Mesenchymal stem cell (in vitro differentiated cells and primary cell): ENCODE measurements at regions not wholly inside any gene's neighbourhood (a gene's known extent, or its start where the extent isn't known, plus 50 kb on each side); places are given as distances from the start of the nearest gene placed in this dataset.

Source experiments
- DNase-seq: peaks from one replicate; pipeline ENCODE4 v3.0.0-alpha.2; 2013
- H2AFZ ChIP-seq: one replicate; pipeline ENCODE4 v1.6.1; 2013; ENCODE audit warnings: low read depth, mild to moderate bottlenecking, control low read depth, inconsistent platforms, low read length, moderate library complexity
- H2AK5ac ChIP-seq: 2 replicates; pipeline ENCODE4 v1.6.1; 2013; ENCODE audit warnings: low read length, moderate library complexity, mild to moderate bottlenecking, inconsistent platforms; ENCODE audit not compliant: severe bottlenecking
- H2BK120ac ChIP-seq: one replicate; pipeline ENCODE4 v1.6.1; 2013; ENCODE audit warnings: low read depth, mild to moderate bottlenecking, inconsistent platforms, low read length, moderate library complexity
- H2BK12ac ChIP-seq, 2 experiments: one replicate each; pipeline ENCODE4 v1.6.1; 2013; ENCODE audit warnings: inconsistent platforms in 2 of 2, low read length in 2 of 2, mild to moderate bottlenecking in 2 of 2, moderate library complexity in 2 of 2, control low read depth in 1 of 2
- H2BK15ac ChIP-seq: one replicate; pipeline ENCODE4 v1.6.1; 2013; ENCODE audit warnings: mild to moderate bottlenecking, low read depth, inconsistent platforms; ENCODE audit not compliant: poor library complexity, severe bottlenecking
- H2BK5ac ChIP-seq: 2 replicates; pipeline ENCODE4 v1.6.1; 2013; ENCODE audit warnings: low read depth, mild to moderate bottlenecking, low read length, control low read depth, inconsistent platforms; ENCODE audit not compliant: poor library complexity, severe bottlenecking
- H3K14ac ChIP-seq, 2 experiments: one replicate each; pipeline ENCODE4 v1.6.1; 2013; ENCODE audit warnings: inconsistent platforms in 2 of 2, low read length in 2 of 2, control low read depth in 1 of 2, mild to moderate bottlenecking in 1 of 2, moderate library complexity in 1 of 2
- H3K18ac ChIP-seq, 2 experiments: one replicate each; pipeline ENCODE4 v1.6.1; 2013; ENCODE audit warnings: inconsistent platforms in 2 of 2, low read length in 2 of 2, control low read depth in 1 of 2, low read depth in 1 of 2, mild to moderate bottlenecking in 1 of 2
- H3K23ac ChIP-seq, 2 experiments: one replicate each; pipeline ENCODE4 v1.6.1; 2013; ENCODE audit warnings: inconsistent platforms in 2 of 2, low read length in 2 of 2, mild to moderate bottlenecking in 2 of 2, moderate library complexity in 2 of 2, control low read depth in 1 of 2
- H3K27ac ChIP-seq: 2 replicates; pipeline ENCODE4 v1.5.1; 2013; ENCODE audit warnings: mild to moderate bottlenecking, moderate library complexity, low read length, control low read depth, inconsistent platforms; ENCODE audit not compliant: poor library complexity, severe bottlenecking
- H3K27me3 ChIP-seq, 2 experiments: 2 replicates each; pipeline versions ENCODE4 v1.6.1 to v1.7.0; 2013; ENCODE audit warnings: low read length in 2 of 2, mild to moderate bottlenecking in 2 of 2, moderate library complexity in 2 of 2, control low read depth in 1 of 2, inconsistent platforms in 1 of 2; ENCODE audit not compliant: control insufficient read depth in 1 of 2, insufficient read depth in 1 of 2
- H3K36me3 ChIP-seq, 2 experiments: 2 replicates each; pipeline versions ENCODE4 v1.6.1 to v1.7.0; 2013; ENCODE audit warnings: low read length in 2 of 2, control low read depth in 1 of 2, inconsistent platforms in 1 of 2, low read depth in 1 of 2, mild to moderate bottlenecking in 1 of 2; ENCODE audit not compliant: insufficient read depth in 2 of 2, control insufficient read depth in 1 of 2
- H3K4ac ChIP-seq, 2 experiments: one replicate each; pipeline ENCODE4 v1.6.1; 2013; ENCODE audit warnings: inconsistent platforms in 2 of 2, low read length in 2 of 2, mild to moderate bottlenecking in 2 of 2, moderate library complexity in 2 of 2, control low read depth in 1 of 2, low read depth in 1 of 2
- H3K4me1 ChIP-seq: 2 replicates; pipeline ENCODE4 v1.6.1; 2013; ENCODE audit warnings: low read depth, low read length, control low read depth; ENCODE audit not compliant: control insufficient read depth, insufficient read depth
- H3K4me2 ChIP-seq: 2 replicates; pipeline ENCODE4 v1.6.1; 2013; ENCODE audit warnings: low read length, mild to moderate bottlenecking, inconsistent platforms; ENCODE audit not compliant: poor library complexity, severe bottlenecking
- H3K4me3 ChIP-seq, 2 experiments: 2 replicates each; pipeline versions ENCODE4 v1.5.1 to v1.7.0; 2013; ENCODE audit warnings: low read length in 2 of 2, mild to moderate bottlenecking in 2 of 2, control low read depth in 1 of 2, low read depth in 1 of 2; ENCODE audit not compliant: insufficient read depth in 1 of 2
- H3K79me1 ChIP-seq: replicated peaks from 2 replicates; pipeline ENCODE4 v1.6.1; 2013; ENCODE audit warnings: mild to moderate bottlenecking, control low read depth, low read length, inconsistent platforms; ENCODE audit not compliant: poor library complexity, severe bottlenecking
- H3K9ac ChIP-seq: 2 replicates; pipeline ENCODE4 v1.7.0; 2013; ENCODE audit warnings: mild to moderate bottlenecking, low read length, moderate library complexity
- H3K9me3 ChIP-seq: 2 replicates; pipeline ENCODE4 v1.7.0; 2013; ENCODE audit warnings: mild to moderate bottlenecking, low read length; ENCODE audit not compliant: control insufficient read depth
- H4K8ac ChIP-seq: one replicate; pipeline ENCODE4 v1.6.1; 2013; ENCODE audit warnings: inconsistent platforms, mild to moderate bottlenecking, low read length, moderate library complexity
- H4K91ac ChIP-seq: one replicate; pipeline ENCODE4 v1.6.1; 2013; ENCODE audit warnings: mild to moderate bottlenecking, low read length, inconsistent platforms
- WGBS: methylation state at CpG from one replicate; pipeline ENCODE4 v1.1.7; 2013; ENCODE audit warnings: mixed read lengths; 5-methylcytosine and 5-hydroxymethylcytosine counted together

DNA sequence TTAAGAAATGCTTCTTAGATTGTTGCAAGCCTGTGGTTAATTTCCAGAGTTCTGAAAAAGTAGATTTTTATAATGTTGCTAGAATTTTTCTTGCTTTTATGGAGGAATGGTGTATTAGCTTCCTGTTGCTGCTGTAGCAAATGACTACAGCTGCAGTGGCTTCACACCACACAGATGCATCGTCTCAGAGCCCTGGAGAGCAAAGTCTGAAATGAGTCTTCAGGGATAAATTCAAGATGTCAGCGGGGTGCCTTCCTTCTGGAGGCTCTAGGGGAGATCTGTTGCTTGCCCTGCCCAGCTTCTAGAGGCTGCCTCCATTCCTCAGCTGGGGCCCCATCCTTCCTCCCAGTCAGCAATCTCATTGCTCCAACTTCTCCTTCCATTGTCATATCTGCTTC is 187.8 kb downstream of the ZNF516 start:
- Histone ChIP-seq H3K9ac (no peak overlapping the region), H2BK120ac (no peak overlapping the region), H3K4me3 (no peak overlapping the region), H3K36me3 (no peaks in the 10 kb centered on the region), H3K23ac (no peak overlapping the region), H3K14ac (no peak overlapping the region), H3K4me2 (no peak overlapping the region), H3K18ac (no peak overlapping the region), H3K27ac (no peak overlapping the region), H2BK5ac (no peak overlapping the region), H2AK5ac (no peak overlapping the region), H4K91ac (no peak overlapping the region), H3K27me3 (no peaks in the 10 kb centered on the region), H3K4me1 (no peaks in the 10 kb centered on the region), H2BK12ac (no peak overlapping the region), H2AFZ (no peak overlapping the region), H4K8ac (no peak overlapping the region), H3K4ac (no peak overlapping the region), H3K9me3 (no peaks in the 10 kb centered on the region), H3K79me1 (no peaks in the 10 kb centered on the region), H2BK15ac (no peak overlapping the region)
- DNase-seq = no peak
- WGBS = 71% methylated on average over 2 of the region's 2 CpGs

DNA sequence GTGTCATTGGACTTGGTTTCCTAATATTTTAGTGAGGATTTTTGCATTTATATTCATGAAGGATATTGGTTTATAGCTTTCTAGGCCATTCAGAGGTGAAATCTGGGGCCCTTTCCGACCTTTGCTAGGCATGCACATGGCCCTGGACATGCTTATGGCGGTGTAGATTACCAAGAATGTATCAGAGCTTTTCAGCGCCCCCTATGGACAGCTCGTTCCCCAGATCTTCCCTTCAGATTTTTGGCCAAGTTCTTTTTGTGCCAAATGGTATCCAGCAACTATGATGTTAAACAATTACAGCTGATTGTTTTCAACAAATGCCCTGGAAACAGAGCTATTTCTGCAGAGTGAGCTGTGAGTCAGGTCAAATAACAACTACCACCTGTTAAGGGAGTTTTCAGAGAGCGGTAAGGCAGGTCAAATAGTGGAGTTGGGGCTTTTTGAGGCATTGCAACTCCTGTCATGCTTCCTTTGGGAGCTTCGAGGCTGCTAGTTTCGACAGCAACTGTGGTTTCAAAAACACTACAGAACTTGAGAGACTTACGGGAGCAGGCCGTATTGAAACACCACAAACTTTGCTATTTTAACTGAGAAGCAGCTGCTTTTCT is 188.3 kb downstream of the ZNF516 start:
- WGBS = 77% methylated on average over 9 of the region's 9 CpGs
- Histone ChIP-seq H3K27me3 (no peaks in the 10 kb centered on the region), H4K91ac (no peak overlapping the region)

DNA sequence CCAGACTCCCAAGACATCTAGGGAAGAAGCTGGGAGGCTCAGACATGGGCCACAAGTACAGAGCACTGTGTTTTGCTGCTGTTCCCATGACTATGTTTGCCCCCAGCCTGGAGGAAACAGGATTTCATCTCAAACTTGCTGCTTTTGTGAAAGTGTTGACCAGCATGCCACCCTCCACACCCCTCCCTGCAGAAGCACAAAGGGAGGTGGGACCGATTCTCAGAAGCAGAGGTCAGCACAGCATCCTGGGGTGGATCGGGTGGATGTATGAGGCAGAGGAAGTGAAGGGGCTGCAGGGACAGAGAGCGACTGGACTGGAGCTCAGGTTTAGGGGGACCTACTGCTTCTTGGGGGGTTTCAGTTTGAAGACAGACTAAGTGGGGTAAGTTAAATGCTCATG is 209.2 kb downstream of the ZNF516 start:
- Histone ChIP-seq H3K4ac (no peak overlapping the region), H2AK5ac (no peak overlapping the region), H3K79me1 (no peaks in the 10 kb centered on the region), H3K36me3 (no peaks in the 10 kb centered on the region), H3K18ac (no peak overlapping the region), H2AFZ (no peak overlapping the region), H4K8ac (no peak overlapping the region), H3K4me3 (no peak overlapping the region), H2BK12ac (no peak overlapping the region), H3K27me3 (no peaks in the 10 kb centered on the region), H3K27ac (no peak overlapping the region), H2BK120ac (no peak overlapping the region), H3K9ac (no peak overlapping the region), H3K9me3 (peaks cover 7% of the 10 kb centered on the region), H2BK15ac (no peak overlapping the region), H3K23ac (no peak overlapping the region), H4K91ac (no peak overlapping the region), H2BK5ac (no peak overlapping the region), H3K4me2 (no peak overlapping the region), H3K14ac (no peak overlapping the region), H3K4me1 (no peaks in the 10 kb centered on the region)
- no peak for DNase-seq
- WGBS = 70% methylated on average over 3 of the region's 3 CpGs

More for the DNA sequence above, 188.3 kb downstream of the ZNF516 start:
- H2BK15ac ChIP-seq = no peak overlapping the region
- no peaks in the 10 kb centered on the region for H3K79me1 ChIP-seq
- H3K4me1 ChIP-seq = no peaks in the 10 kb centered on the region
- no peak overlapping the region for H4K8ac ChIP-seq
- H3K4me3 ChIP-seq = no peak overlapping the region
- no peak overlapping the region for H3K4me2 ChIP-seq
- H2AFZ ChIP-seq = no peak overlapping the region
- H2BK12ac ChIP-seq = no peak overlapping the region
- H2AK5ac ChIP-seq = no peak overlapping the region
- H3K14ac ChIP-seq = no peak overlapping the region
- no peaks in the 10 kb centered on the region for H3K9me3 ChIP-seq
- H3K27ac ChIP-seq = no peak overlapping the region
- no peak overlapping the region for H3K18ac ChIP-seq
- no peak overlapping the region for H2BK5ac ChIP-seq
- no peak overlapping the region for H3K4ac ChIP-seq
- H3K23ac ChIP-seq = no peak overlapping the region
- no peaks in the 10 kb centered on the region for H3K36me3 ChIP-seq
- DNase-seq = no peak
- no peak overlapping the region for H3K9ac ChIP-seq
- no peak overlapping the region for H2BK120ac ChIP-seq

DNA sequence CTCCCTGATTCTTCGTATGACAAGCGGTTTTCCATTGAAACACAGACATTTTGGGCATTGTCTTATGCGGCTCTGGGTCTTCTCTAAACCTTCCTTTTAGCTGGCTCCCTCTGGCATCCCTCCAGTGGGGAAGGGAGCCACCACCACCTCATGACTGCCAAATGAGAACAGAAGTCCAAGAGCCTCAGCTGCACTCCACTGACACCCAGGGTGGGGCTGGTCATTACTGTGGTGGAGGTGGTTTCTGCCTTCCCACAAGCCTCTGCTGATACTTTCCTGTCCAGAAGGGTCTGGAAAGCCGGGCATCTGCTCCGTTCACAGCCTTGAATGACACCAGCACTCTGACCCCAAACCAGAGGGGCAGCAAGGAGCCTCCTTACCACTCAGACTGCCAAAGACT is 213.5 kb downstream of the ZNF516 start:
- H3K27ac ChIP-seq = no peak overlapping the region
- H2BK120ac ChIP-seq = no peak overlapping the region
- no peak overlapping the region for H3K4ac ChIP-seq
- DNase-seq = no peak
- no peak overlapping the region for H3K23ac ChIP-seq
- H2AFZ ChIP-seq = no peak overlapping the region
- peaks cover 7% of the 10 kb centered on the region for H3K9me3 ChIP-seq
- H2BK5ac ChIP-seq = no peak overlapping the region
- no peak overlapping the region for H3K14ac ChIP-seq
- H3K4me3 ChIP-seq = no peak overlapping the region
- H3K79me1 ChIP-seq = no peaks in the 10 kb centered on the region
- H3K36me3 ChIP-seq = no peaks in the 10 kb centered on the region
- no peak overlapping the region for H4K8ac ChIP-seq
- H3K27me3 ChIP-seq = peaks cover 0 to 12% of the 10 kb centered on the region in 2 experiments
- no peak overlapping the region for H2BK15ac ChIP-seq
- no peak overlapping the region for H2BK12ac ChIP-seq
- H3K4me1 ChIP-seq = no peaks in the 10 kb centered on the region
- no peak overlapping the region for H3K4me2 ChIP-seq
- no peak overlapping the region for H4K91ac ChIP-seq
- H3K18ac ChIP-seq = no peak overlapping the region
- no peak overlapping the region for H2AK5ac ChIP-seq
- 53% methylated on average over 3 of the region's 5 CpGs for WGBS
- H3K9ac ChIP-seq = no peak overlapping the region
